ENCODE measurements at regions not wholly inside any gene's neighbourhood (a gene's known extent, or its start where the extent isn't known, plus 50 kb on each side); places are given as distances from the start of the nearest gene placed in this dataset.

GRCh38 chr12:88313554-88313953, 171.4 kb downstream of the TMTC3 start:
- in situ Hi-C loops (cut with MboI) = no loop called here
- no peak for TF ChIP-seq EZH2phosphoT487 (IDR thresholded peaks at IDR 0.05; ENCODE audit: insufficient read depth, low read depth)
- Histone ChIP-seq H3K4me1 (ENCODE audit: insufficient read depth) (peaks cover 30% of the 10 kb centered on the region), H3K36me3 (ENCODE audit: low read depth) (no peaks in the 10 kb centered on the region), H3K4me3 (no peak overlapping the region), H3K27ac (no peak overlapping the region), H3K9ac (no peak overlapping the region), H3K9me2 (ENCODE audit: insufficient read depth) (no peaks in the 10 kb centered on the region; the same call in 1 of the 2 replicates), H3K79me2 (ENCODE audit: insufficient read depth) (no peaks in the 10 kb centered on the region), H3K9me3 (ENCODE audit: low read depth) (no peaks in the 10 kb centered on the region), H3K27me3 (replicated peaks; ENCODE audit: insufficient read depth) (no peaks in the 10 kb centered on the region), H3F3A (ENCODE audit: insufficient read depth) (peaks cover 34% of the 10 kb centered on the region), H4K20me1 (ENCODE audit: insufficient read depth) (no peaks in the 10 kb centered on the region), H3K4me2 (ENCODE audit: unreplicated experiment) (no peak overlapping the region), H2AFZ (no peak overlapping the region)
- DNase-seq = no peak
- 96 to 100% methylated on average over 1 of the region's 1 CpG for WGBS, 2 experiments (ENCODE audit: low coverage in 1 of 2, low lambda C conversion rate in 2 of 2, missing lambda C conversion rate in 2 of 2)

DNA sequence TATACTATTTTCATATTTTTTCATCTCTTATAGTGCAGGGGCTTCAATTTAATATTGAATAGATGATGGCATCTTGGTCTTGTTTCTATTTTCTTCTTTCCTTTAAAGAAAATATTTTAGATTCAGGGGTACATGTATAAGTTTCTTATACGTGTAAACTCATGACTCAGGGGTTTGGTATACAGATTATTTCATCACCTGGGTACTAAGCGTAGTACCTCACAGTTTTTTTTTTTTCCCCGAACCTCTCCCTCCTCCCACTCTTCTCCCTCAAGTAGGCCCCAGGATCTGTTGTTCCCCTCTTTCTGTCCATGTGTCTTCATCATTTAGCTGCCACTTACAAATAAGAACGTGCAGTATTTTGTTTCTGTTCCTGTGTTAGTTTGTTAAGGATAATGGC, 172.6 kb downstream of the TMTC3 start:
- Histone ChIP-seq H3K9me3 (ENCODE audit: low read depth) (no peaks in the 10 kb centered on the region), H3K27me3 (replicated peaks; ENCODE audit: insufficient read depth) (no peaks in the 10 kb centered on the region), H2AFZ (no peak overlapping the region), H4K20me1 (ENCODE audit: insufficient read depth) (no peaks in the 10 kb centered on the region), H3K79me2 (ENCODE audit: insufficient read depth) (no peaks in the 10 kb centered on the region), H3K27ac (no peak overlapping the region), H3K4me3 (no peak overlapping the region), H3K4me2 (ENCODE audit: unreplicated experiment) (no peak overlapping the region), H3F3A (ENCODE audit: insufficient read depth) (peaks cover 22% of the 10 kb centered on the region), H3K9me2 (ENCODE audit: insufficient read depth) (no peaks in the 10 kb centered on the region; the same call in 1 of the 2 replicates), H3K4me1 (ENCODE audit: insufficient read depth) (peaks cover 18% of the 10 kb centered on the region), H3K36me3 (ENCODE audit: low read depth) (no peaks in the 10 kb centered on the region), H3K9ac (no peak overlapping the region)
- in situ Hi-C loops (cut with MboI) = no loop called here
- no peak for DNase-seq
- WGBS, 2 experiments (ENCODE audit: low coverage in 1 of 2, low lambda C conversion rate in 2 of 2, missing lambda C conversion rate in 2 of 2) = 92 to 98% methylated on average over 4 of the region's 4 CpGs
- TF ChIP-seq EZH2 (IDR thresholded peaks at IDR 0.05; ENCODE audit: insufficient read depth, poor library complexity, severe bottlenecking) (no peak), EZH2phosphoT487 (IDR thresholded peaks at IDR 0.05; ENCODE audit: insufficient read depth, low read depth) (no peak)

GRCh38 chr12:88318726-88319125, 176.6 kb downstream of the TMTC3 start:
- Histone ChIP-seq H3K79me2 (ENCODE audit: insufficient read depth) (no peaks in the 10 kb centered on the region), H3K27ac (no peak overlapping the region), H3K4me2 (ENCODE audit: unreplicated experiment) (no peak overlapping the region), H3K36me3 (ENCODE audit: low read depth) (no peaks in the 10 kb centered on the region), H3K9me3 (ENCODE audit: low read depth) (no peaks in the 10 kb centered on the region), H3F3A (ENCODE audit: insufficient read depth) (peaks cover 13% of the 10 kb centered on the region), H3K9me2 (ENCODE audit: insufficient read depth) (no peaks in the 10 kb centered on the region; the same call in 1 of the 2 replicates), H3K9ac (no peak overlapping the region), H2AFZ (no peak overlapping the region), H3K4me3 (no peak overlapping the region), H3K4me1 (ENCODE audit: insufficient read depth) (peaks cover 4% of the 10 kb centered on the region), H4K20me1 (ENCODE audit: insufficient read depth) (no peaks in the 10 kb centered on the region), H3K27me3 (replicated peaks; ENCODE audit: insufficient read depth) (no peaks in the 10 kb centered on the region)
- TF ChIP-seq EZH2phosphoT487 (IDR thresholded peaks at IDR 0.05; ENCODE audit: insufficient read depth, low read depth) = no peak
- no peak for TF ChIP-seq EZH2 (IDR thresholded peaks at IDR 0.05; ENCODE audit: insufficient read depth, poor library complexity, severe bottlenecking)
- in situ Hi-C loops (cut with MboI) = no loop called here
- DNase-seq = no peak
- 93 to 95% methylated on average over 2 of the region's 2 CpGs for WGBS, 2 experiments (ENCODE audit: low coverage in 1 of 2, low lambda C conversion rate in 2 of 2, missing lambda C conversion rate in 2 of 2)

DNA sequence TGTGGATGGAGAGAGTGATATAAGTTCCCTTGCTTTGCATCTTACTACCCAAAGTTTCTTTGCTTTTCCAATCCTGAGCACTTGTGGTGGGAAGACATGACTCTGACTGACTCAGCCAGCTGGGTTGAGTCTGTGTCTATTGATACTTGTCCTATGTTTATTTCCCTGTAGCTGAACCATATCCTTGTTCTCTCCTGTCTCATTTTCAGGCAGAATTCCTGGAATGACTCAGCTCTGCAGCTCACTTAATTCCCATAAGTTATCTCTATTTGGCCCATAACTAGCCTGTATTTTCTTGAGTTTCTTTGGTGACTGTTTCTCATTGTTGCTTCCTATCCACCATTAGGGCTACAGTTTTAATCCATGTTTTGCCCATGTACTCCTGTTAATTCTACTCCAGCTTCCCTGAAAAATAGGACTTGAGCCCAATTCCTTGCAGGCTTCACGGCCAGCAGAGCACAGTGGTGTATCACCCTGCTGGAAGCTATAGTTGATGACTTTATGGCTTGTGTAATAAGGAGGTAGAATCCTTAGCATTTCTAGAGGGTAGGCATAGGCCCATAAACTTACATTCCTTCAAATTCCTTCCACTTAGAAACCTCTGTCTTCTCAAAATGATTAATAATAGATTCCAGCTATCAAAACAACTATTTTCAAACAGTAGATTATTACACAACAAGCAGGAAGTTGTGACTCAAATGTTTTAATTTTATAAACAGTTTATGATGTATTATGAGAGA, 183.1 kb downstream of the TMTC3 start:
- H3K9ac ChIP-seq = peak overlapping the region; percentile 73
- H3K9me3 ChIP-seq (ENCODE audit: low read depth) = no peaks in the 10 kb centered on the region
- H3K79me2 ChIP-seq (ENCODE audit: insufficient read depth) = no peaks in the 10 kb centered on the region
- in situ Hi-C loops (cut with MboI) = no loop called here
- peak overlapping the region; percentile 96 for H3K27ac ChIP-seq
- no peaks in the 10 kb centered on the region for H3K36me3 ChIP-seq (ENCODE audit: low read depth)
- peak; percentile 89 for DNase-seq
- no peaks in the 10 kb centered on the region for H3K9me2 ChIP-seq (ENCODE audit: insufficient read depth)
- 0% methylated on average over 1 of the region's 1 CpG for WGBS, 2 experiments (ENCODE audit: low coverage in 1 of 2, low lambda C conversion rate in 2 of 2, missing lambda C conversion rate in 2 of 2)
- TF ChIP-seq EZH2 (IDR thresholded peaks at IDR 0.05; ENCODE audit: insufficient read depth, poor library complexity, severe bottlenecking) (no peak), EZH2phosphoT487 (IDR thresholded peaks at IDR 0.05; ENCODE audit: insufficient read depth, low read depth) (0 out of 2 replicates have a peak, but pooled peaks have one; percentile 55)
- peak overlapping the region; percentile 42 for H3K4me3 ChIP-seq
- H3K27me3 ChIP-seq (replicated peaks; ENCODE audit: insufficient read depth) = no peaks in the 10 kb centered on the region
- no peaks in the 10 kb centered on the region for H4K20me1 ChIP-seq (ENCODE audit: insufficient read depth)
- H3K4me2 ChIP-seq (ENCODE audit: unreplicated experiment) = peak overlapping the region; percentile 68
- H3F3A ChIP-seq (ENCODE audit: insufficient read depth) = peaks cover 47% of the 10 kb centered on the region
- H3K4me1 ChIP-seq (ENCODE audit: insufficient read depth) = peaks cover 34% of the 10 kb centered on the region
- 0 out of 2 replicates have a peak overlapping the region, but pooled peaks have one; percentile 22 for H2AFZ ChIP-seq

Data from GM23248 (cell line).